Fibroblast of lung (primary cell): ENCODE measurements at regions not wholly inside any gene's neighbourhood (a gene's known extent, or its start where the extent isn't known, plus 50 kb on each side); places are given as distances from the start of the nearest gene placed in this dataset.

Experiments used
- DNase-seq, 2 donors: peaks; one replicate each; pipeline versions ENCODE4 v3.0.0 to v3.0.0-alpha.2; 2010; ENCODE audit warnings: low read depth in 2 of 2
- H2AFZ ChIP-seq: 2 replicates; pipeline ENCODE4 v1.5.1; 2012; ENCODE audit warnings: low read length, control low read depth, inconsistent platforms
- H3K27ac ChIP-seq: 2 replicates; pipeline ENCODE4 v1.5.1; 2011; ENCODE audit warnings: low read length, control low read depth; ENCODE audit not compliant: insufficient read depth
- H3K27me3 ChIP-seq: 2 replicates; pipeline ENCODE4 v1.5.1; 2011; ENCODE audit warnings: mild to moderate bottlenecking, low read length; ENCODE audit not compliant: control insufficient read depth, insufficient read depth
- H3K36me3 ChIP-seq: 2 replicates; pipeline ENCODE4 v1.5.1; 2011; ENCODE audit warnings: low read length; ENCODE audit not compliant: control insufficient read depth, insufficient read depth
- H3K4me1 ChIP-seq: 2 replicates; pipeline ENCODE4 v1.5.1; 2011; ENCODE audit warnings: low read length; ENCODE audit not compliant: control insufficient read depth, insufficient read depth; ENCODE audit errors: extremely low read depth
- H3K4me2 ChIP-seq: 2 replicates; pipeline ENCODE4 v1.5.1; 2011; ENCODE audit warnings: low read length, control low read depth; ENCODE audit not compliant: insufficient read depth; ENCODE audit errors: extremely low read depth
- H3K4me3 ChIP-seq, 4 experiments: fragments of 200-600 bp in 1 of 4; sonication (generic) in 1 of 4; replicated peaks in 1 of 4; 2 replicates each; pipeline ENCODE4 v1.5.1; 2011 to 2016; ENCODE audit warnings: low read length in 4 of 4, low read depth in 3 of 4, mild to moderate bottlenecking in 3 of 4, control low read depth in 2 of 4, inconsistent platforms in 1 of 4, mixed read lengths in 1 of 4; ENCODE audit not compliant: insufficient read depth in 1 of 4; ENCODE audit errors: control extremely low read depth in 1 of 4
- H3K79me2 ChIP-seq: 2 replicates; pipeline ENCODE4 v1.5.1; 2012; ENCODE audit warnings: mild to moderate bottlenecking, low read length, inconsistent platforms; ENCODE audit not compliant: control insufficient read depth, insufficient read depth
- H3K9ac ChIP-seq: 2 replicates; pipeline ENCODE4 v1.5.1; 2011; ENCODE audit warnings: mild to moderate bottlenecking, low read length, control low read depth; ENCODE audit not compliant: insufficient read depth
- H3K9me3 ChIP-seq: 2 replicates; pipeline ENCODE4 v1.5.1; 2012; ENCODE audit warnings: low read depth, low read length; ENCODE audit not compliant: control insufficient read depth, insufficient read depth
- H4K20me1 ChIP-seq: 2 replicates; pipeline ENCODE4 v1.5.1; 2011; ENCODE audit warnings: low read length; ENCODE audit not compliant: control insufficient read depth, insufficient read depth; ENCODE audit errors: extremely low read depth
- EZH2 ChIP-seq: IDR thresholded peaks from 2 replicates; pipeline ENCODE4 v1.5.1; 2012; ENCODE audit warnings: low read length, control low read depth, mild to moderate bottlenecking; ENCODE audit errors: missing control alignments
- TF ChIP-seq, protein P1 (sequence below), 2 donors: IDR thresholded peaks in 1 of 2; conservative IDR thresholded peaks in 1 of 2; 1 replicate in 1 of 2; 2 replicates in 1 of 2; pipeline ENCODE4 v1.5.1; 2011 to 2012; ENCODE audit warnings: low read length in 2 of 2, control low read depth in 1 of 2, inconsistent platforms in 1 of 2, low read depth in 1 of 2, mild to moderate bottlenecking in 1 of 2

DNA sequence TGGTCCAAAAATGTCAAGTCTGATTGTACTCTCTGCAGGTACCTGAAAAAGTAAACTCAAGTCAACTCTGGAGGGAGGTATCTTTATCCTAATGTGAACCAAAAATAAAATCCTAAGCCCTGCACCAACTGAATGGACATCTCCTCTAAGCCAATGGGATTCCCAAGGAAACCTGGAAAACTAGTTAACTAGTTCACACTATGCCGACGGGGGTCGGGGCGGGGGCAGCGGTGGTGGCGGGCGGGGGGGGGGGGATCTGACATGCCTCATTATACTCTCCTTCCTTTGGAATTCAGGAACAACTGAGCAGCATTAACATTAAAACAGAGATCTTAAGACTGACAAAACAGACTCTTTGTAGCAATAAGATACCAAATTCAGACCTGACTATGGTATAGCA lies 452.6 kb upstream of the CAMK1G start:
- no peak overlapping the region for H3K27ac ChIP-seq
- no peaks in the 10 kb centered on the region for H3K27me3 ChIP-seq
- H3K4me3 ChIP-seq, result no peak overlapping the region
- H3K4me1 ChIP-seq, result no peaks in the 10 kb centered on the region
- TF ChIP-seq, protein P1, sequence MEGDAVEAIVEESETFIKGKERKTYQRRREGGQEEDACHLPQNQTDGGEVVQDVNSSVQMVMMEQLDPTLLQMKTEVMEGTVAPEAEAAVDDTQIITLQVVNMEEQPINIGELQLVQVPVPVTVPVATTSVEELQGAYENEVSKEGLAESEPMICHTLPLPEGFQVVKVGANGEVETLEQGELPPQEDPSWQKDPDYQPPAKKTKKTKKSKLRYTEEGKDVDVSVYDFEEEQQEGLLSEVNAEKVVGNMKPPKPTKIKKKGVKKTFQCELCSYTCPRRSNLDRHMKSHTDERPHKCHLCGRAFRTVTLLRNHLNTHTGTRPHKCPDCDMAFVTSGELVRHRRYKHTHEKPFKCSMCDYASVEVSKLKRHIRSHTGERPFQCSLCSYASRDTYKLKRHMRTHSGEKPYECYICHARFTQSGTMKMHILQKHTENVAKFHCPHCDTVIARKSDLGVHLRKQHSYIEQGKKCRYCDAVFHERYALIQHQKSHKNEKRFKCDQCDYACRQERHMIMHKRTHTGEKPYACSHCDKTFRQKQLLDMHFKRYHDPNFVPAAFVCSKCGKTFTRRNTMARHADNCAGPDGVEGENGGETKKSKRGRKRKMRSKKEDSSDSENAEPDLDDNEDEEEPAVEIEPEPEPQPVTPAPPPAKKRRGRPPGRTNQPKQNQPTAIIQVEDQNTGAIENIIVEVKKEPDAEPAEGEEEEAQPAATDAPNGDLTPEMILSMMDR (conservative IDR thresholded peaks at IDR 0.05 in 1 of 2, IDR thresholded peaks at IDR 0.05 in 1 of 2; ENCODE audit: low read depth in 1 of 2, low read length in 2 of 2), result no peak
- TF ChIP-seq EZH2, result no peak
- H2AFZ ChIP-seq, result no peak overlapping the region
- no peaks in the 10 kb centered on the region for H4K20me1 ChIP-seq
- no peaks in the 10 kb centered on the region for H3K36me3 ChIP-seq
- no peak overlapping the region for H3K9ac ChIP-seq
- H3K4me2 ChIP-seq, result no peak overlapping the region
- H3K79me2 ChIP-seq, result no peaks in the 10 kb centered on the region
- no peak for DNase-seq
- no peaks in the 10 kb centered on the region for H3K9me3 ChIP-seq

- TF ChIP-seq EZH2, result no peak
- TF ChIP-seq, protein P1 (conservative IDR thresholded peaks at IDR 0.05 in 1 of 2, IDR thresholded peaks at IDR 0.05 in 1 of 2; ENCODE audit: low read depth in 1 of 2, low read length in 2 of 2), result no peak
Observed at GRCh38 chr1:209132736-209133467, 450.6 kb upstream of the CAMK1G start.

DNA sequence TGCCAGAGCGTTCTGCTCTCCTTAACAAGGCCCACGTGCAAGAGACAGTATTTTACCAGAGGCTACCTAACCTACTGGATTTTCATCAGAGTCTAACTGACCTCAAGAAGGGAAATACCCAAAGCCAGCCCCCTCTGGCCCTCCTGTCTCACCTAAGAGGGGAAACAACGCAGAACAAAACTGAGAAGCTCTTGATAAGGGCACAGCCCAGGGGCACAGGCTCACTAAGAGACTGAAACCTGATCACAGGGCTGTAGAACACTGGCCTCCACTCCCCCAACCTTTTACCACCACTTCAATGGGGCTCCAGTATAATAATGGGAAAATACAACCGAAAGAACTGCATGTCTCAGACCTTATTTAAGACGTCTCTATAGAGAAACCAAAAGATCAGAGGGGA lies 449.5 kb upstream of the CAMK1G start:
- no peak overlapping the region for H3K4me3 ChIP-seq
- H3K27ac ChIP-seq, result no peak overlapping the region
- no peaks in the 10 kb centered on the region for H3K36me3 ChIP-seq
- no peak overlapping the region for H2AFZ ChIP-seq
- H3K79me2 ChIP-seq, result no peaks in the 10 kb centered on the region
- no peak for DNase-seq
- no peaks in the 10 kb centered on the region for H3K9me3 ChIP-seq
- TF ChIP-seq EZH2, result no peak
- TF ChIP-seq, protein P1 (conservative IDR thresholded peaks at IDR 0.05 in 1 of 2, IDR thresholded peaks at IDR 0.05 in 1 of 2; ENCODE audit: low read depth in 1 of 2, low read length in 2 of 2), result no peak
- H3K9ac ChIP-seq, result no peak overlapping the region
- H3K4me2 ChIP-seq, result no peak overlapping the region
- no peaks in the 10 kb centered on the region for H4K20me1 ChIP-seq
- H3K27me3 ChIP-seq, result no peaks in the 10 kb centered on the region
- no peaks in the 10 kb centered on the region for H3K4me1 ChIP-seq

More at GRCh38 chr1:209132736-209133467, 450.6 kb upstream of the CAMK1G start:
- H3K4me1 ChIP-seq, result no peaks in the 10 kb centered on the region
- no peaks in the 10 kb centered on the region for H3K27me3 ChIP-seq
- DNase-seq, result no peak
- no peaks in the 10 kb centered on the region for H3K79me2 ChIP-seq
- no peak overlapping the region for H3K27ac ChIP-seq
- no peak overlapping the region for H3K4me3 ChIP-seq
- H3K9me3 ChIP-seq, result no peaks in the 10 kb centered on the region
- H3K36me3 ChIP-seq, result no peaks in the 10 kb centered on the region
- H3K9ac ChIP-seq, result no peak overlapping the region
- H3K4me2 ChIP-seq, result no peak overlapping the region
- H2AFZ ChIP-seq, result no peak overlapping the region
- H4K20me1 ChIP-seq, result no peaks in the 10 kb centered on the region
